GM23338 (cell line): ENCODE measurements at regions not wholly inside any gene's neighbourhood (a gene's known extent, or its start where the extent isn't known, plus 50 kb on each side); places are given as distances from the start of the nearest gene placed in this dataset.

Experiments
- CREB1 ChIP-seq: fragments of 250-450 bp; sonication (Bioruptor Pico); IDR thresholded peaks from 2 replicates; pipeline ENCODE4 v1.5.0; 2020; ENCODE audit warnings: low read depth, mild to moderate bottlenecking, moderate library complexity
- CTCF ChIP-seq, 2 experiments: fragments of 200-600 bp in 1 of 2; sonication (generic) in 1 of 2; conservative IDR thresholded peaks; 2 replicates each; pipeline versions ENCODE4 v1.5.1 to v1.6.1; 2016 to 2017; ENCODE audit warnings: antibody characterized with exemption in 2 of 2, low read depth in 2 of 2, mild to moderate bottlenecking in 2 of 2, moderate library complexity in 1 of 2
- EZH2 ChIP-seq: fragments of 200-600 bp; sonication (generic); IDR thresholded peaks from one replicate; pipeline ENCODE4 v1.8.0; 2017; ENCODE audit warnings: antibody characterized with exemption, mild to moderate bottlenecking, low read depth; ENCODE audit not compliant: unreplicated experiment
- POLR2AphosphoS5 ChIP-seq: IDR thresholded peaks from 2 replicates; pipeline ENCODE4 v1.6.1; 2016; ENCODE audit warnings: antibody characterized with exemption, low read depth

GRCh38 chr14:47857646-47858045, 182.2 kb upstream of the MDGA2 start:
- TF ChIP-seq POLR2AphosphoS5: no peak
- no peak for TF ChIP-seq CREB1
- no peak for TF ChIP-seq EZH2
- TF ChIP-seq CTCF (conservative IDR thresholded peaks at IDR 0.05; ENCODE audit: low read depth in 2 of 2): no peak
